HG03196 (cell line): ENCODE measurements at regions not wholly inside any gene's neighbourhood (a gene's known extent, or its start where the extent isn't known, plus 50 kb on each side); places are given as distances from the start of the nearest gene placed in this dataset.
"Not testable (repeated sequence)": the region's sequence is repeated elsewhere in the genome, so short reads cannot be mapped to it uniquely, and the experiment has no call there.

Experiments used
- ATAC-seq: cut with Tn5 transposase; IDR thresholded peaks from one replicate; pipeline ENCODE4 v1.9.1; 2021; ENCODE audit not compliant: unreplicated experiment

- ATAC-seq: no peak
These were observed 405.9 kb upstream of the GRM7 start for GRCh38 chr3:6455031-6455430.

GRCh38 chr3:6467186-6467585 lies 393.7 kb upstream of the GRM7 start:
- ATAC-seq: no peak

GRCh38 chr3:6468589-6468988 lies 392.3 kb upstream of the GRM7 start:
- no peak for ATAC-seq

GRCh38 chr3:6471744-6472143 lies 389.2 kb upstream of the GRM7 start:
- ATAC-seq: no peak

- ATAC-seq: not testable (repeated sequence)
These were observed 370.2 kb upstream of the GRM7 start for GRCh38 chr3:6490487-6491327.

GRCh38 chr3:6491768-6492167 lies 369.1 kb upstream of the GRM7 start:
- no peak for ATAC-seq

GRCh38 chr3:6492306-6492705 lies 368.6 kb upstream of the GRM7 start:
- no peak for ATAC-seq

- not testable (repeated sequence) for ATAC-seq
These were observed 362.0 kb upstream of the GRM7 start for GRCh38 chr3:6498944-6499343.

GRCh38 chr3:6504347-6504746 lies 356.6 kb upstream of the GRM7 start:
- no peak for ATAC-seq

GRCh38 chr3:6504834-6505233 lies 356.1 kb upstream of the GRM7 start:
- no peak for ATAC-seq

- no peak for ATAC-seq
These were observed 352.5 kb upstream of the GRM7 start for GRCh38 chr3:6508410-6508759.

GRCh38 chr3:6509576-6509975 lies 351.3 kb upstream of the GRM7 start:
- no peak for ATAC-seq

GRCh38 chr3:6510713-6511112 lies 350.2 kb upstream of the GRM7 start:
- no peak for ATAC-seq

GRCh38 chr3:6512172-6512800 lies 348.6 kb upstream of the GRM7 start:
- no peak for ATAC-seq

- no peak for ATAC-seq
These were observed 344.8 kb upstream of the GRM7 start for GRCh38 chr3:6516143-6516542.

GRCh38 chr3:6516694-6517093 lies 344.2 kb upstream of the GRM7 start:
- ATAC-seq: no peak

- no peak for ATAC-seq
These were observed 342.1 kb upstream of the GRM7 start for GRCh38 chr3:6518709-6519345.

- ATAC-seq: no peak
These were observed 339.4 kb upstream of the GRM7 start for GRCh38 chr3:6521369-6522113.

- no peak for ATAC-seq
These were observed 338.7 kb upstream of the GRM7 start for GRCh38 chr3:6522191-6522590.

GRCh38 chr3:6523043-6523442 lies 337.9 kb upstream of the GRM7 start:
- no peak for ATAC-seq

GRCh38 chr3:6524479-6524878 lies 336.4 kb upstream of the GRM7 start:
- no peak for ATAC-seq

GRCh38 chr3:6526321-6526720 lies 334.6 kb upstream of the GRM7 start:
- no peak for ATAC-seq
